Testis (tissue), 2 donors: ENCODE measurements at regions not wholly inside any gene's neighbourhood (a gene's known extent, or its start where the extent isn't known, plus 50 kb on each side); places are given as distances from the start of the nearest gene placed in this dataset.

Source experiments
- DNase-seq: peaks from one replicate; pipeline ENCODE4 v3.0.0-alpha.2; 2019
- H3K27ac ChIP-seq, 2 donors: fragments of 200-600 bp; sonication (generic); one replicate each; pipeline ENCODE4 v1.5.1; 2019
- H3K27me3 ChIP-seq: fragments of 200-600 bp; sonication (generic); one replicate; pipeline ENCODE4 v1.5.1; 2019
- H3K36me3 ChIP-seq: fragments of 200-600 bp; sonication (generic); one replicate; pipeline ENCODE4 v1.5.1; 2017; ENCODE audit warnings: low read depth; ENCODE audit errors: missing control alignments
- H3K4me1 ChIP-seq: fragments of 200-600 bp; sonication (generic); one replicate; pipeline ENCODE4 v1.5.1; 2019
- H3K4me3 ChIP-seq, 2 donors: fragments of 200-600 bp; sonication (generic); one replicate each; pipeline ENCODE4 v1.5.1; 2017 to 2019
- H3K9me3 ChIP-seq: fragments of 200-600 bp; sonication (generic); one replicate; pipeline ENCODE4 v1.5.1; 2017
- POLR2A ChIP-seq: fragments of 450-650 bp; IDR thresholded peaks from one replicate; pipeline ENCODE4 v1.6.1; 2017; ENCODE audit warnings: antibody characterized with exemption, mild to moderate bottlenecking, moderate library complexity
- WGBS, 2 donors: methylation state at CpG; one replicate each; pipeline ENCODE4 v1.1.5; 2018; 5-methylcytosine and 5-hydroxymethylcytosine counted together
- intact Hi-C: fragments of 100-400 bp; cut with DNase I; formaldehyde crosslinking; loops from one replicate; pipeline ENCODE4 v1.15.1; 2023; ENCODE audit warnings: low total_unique reads
- TF ChIP-seq, protein P1 (sequence below), 3 experiments: fragments of 450-650 bp in 2 of 3; fragments of 200-600 bp in 1 of 3; sonication (generic) in 1 of 3; IDR thresholded peaks; one replicate each; pipeline ENCODE4 v1.5.1; 2016 to 2019; ENCODE audit warnings: antibody characterized with exemption in 3 of 3, mild to moderate bottlenecking in 2 of 3, moderate library complexity in 1 of 3

DNA sequence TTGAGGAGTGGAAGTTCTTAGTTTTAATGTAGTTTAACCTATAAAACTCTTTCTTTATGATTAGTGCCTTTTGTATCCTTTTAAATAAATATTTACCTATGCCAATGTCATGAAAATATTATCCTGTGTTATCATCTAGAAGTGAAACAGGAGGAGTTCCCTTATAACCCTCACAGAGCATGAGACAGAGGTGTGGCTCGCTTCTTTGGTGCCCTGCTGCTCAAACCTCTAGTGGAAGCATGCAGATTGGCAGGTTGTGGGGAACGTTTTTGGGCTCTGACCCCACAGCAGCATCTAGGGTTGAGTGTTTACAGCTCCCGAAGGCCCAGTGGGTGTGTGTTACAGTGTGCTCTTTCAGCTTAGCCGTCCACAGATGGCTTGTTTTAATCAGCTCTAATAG is 459.4 kb upstream of the AZI2 start:
- Histone ChIP-seq H3K36me3 (no peaks in the 10 kb centered on the region), H3K27ac (no peak overlapping the region), H3K4me3 (no peak overlapping the region), H3K9me3 (no peaks in the 10 kb centered on the region), H3K4me1 (no peaks in the 10 kb centered on the region), H3K27me3 (no peaks in the 10 kb centered on the region)
- WGBS, 2 donors, result 69% methylated on average over 4 of the region's 4 CpGs
- TF ChIP-seq, protein P1, sequence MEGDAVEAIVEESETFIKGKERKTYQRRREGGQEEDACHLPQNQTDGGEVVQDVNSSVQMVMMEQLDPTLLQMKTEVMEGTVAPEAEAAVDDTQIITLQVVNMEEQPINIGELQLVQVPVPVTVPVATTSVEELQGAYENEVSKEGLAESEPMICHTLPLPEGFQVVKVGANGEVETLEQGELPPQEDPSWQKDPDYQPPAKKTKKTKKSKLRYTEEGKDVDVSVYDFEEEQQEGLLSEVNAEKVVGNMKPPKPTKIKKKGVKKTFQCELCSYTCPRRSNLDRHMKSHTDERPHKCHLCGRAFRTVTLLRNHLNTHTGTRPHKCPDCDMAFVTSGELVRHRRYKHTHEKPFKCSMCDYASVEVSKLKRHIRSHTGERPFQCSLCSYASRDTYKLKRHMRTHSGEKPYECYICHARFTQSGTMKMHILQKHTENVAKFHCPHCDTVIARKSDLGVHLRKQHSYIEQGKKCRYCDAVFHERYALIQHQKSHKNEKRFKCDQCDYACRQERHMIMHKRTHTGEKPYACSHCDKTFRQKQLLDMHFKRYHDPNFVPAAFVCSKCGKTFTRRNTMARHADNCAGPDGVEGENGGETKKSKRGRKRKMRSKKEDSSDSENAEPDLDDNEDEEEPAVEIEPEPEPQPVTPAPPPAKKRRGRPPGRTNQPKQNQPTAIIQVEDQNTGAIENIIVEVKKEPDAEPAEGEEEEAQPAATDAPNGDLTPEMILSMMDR (IDR thresholded peaks at IDR 0.05), result no peak
- TF ChIP-seq POLR2A, result no peak
- no peak for DNase-seq
- intact Hi-C loops, result no loop called here

DNA sequence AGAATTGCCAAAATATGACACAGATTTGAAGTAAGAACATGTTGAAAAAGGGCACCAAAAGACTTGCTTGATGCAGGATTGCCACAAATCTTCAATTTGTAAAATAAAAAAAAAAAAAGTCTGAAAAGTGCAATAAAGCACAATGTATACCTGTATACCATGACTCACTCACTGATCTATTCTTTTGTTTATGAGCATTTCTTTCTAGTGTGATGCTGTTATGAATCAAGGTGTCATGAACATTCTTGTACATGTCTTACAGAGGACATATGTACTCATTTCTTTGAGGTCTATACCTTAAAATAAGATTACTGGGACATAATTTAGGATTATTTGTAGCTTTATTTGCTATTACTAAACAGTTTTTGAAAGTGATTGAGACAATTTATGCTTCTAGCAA is 464.9 kb upstream of the RBMS3 start:
- intact Hi-C loops, result no loop called here
- no peak for DNase-seq
- H3K36me3 ChIP-seq, result no peaks in the 10 kb centered on the region
- no peaks in the 10 kb centered on the region for H3K9me3 ChIP-seq
- H3K27ac ChIP-seq, result no peak overlapping the region
- no peak overlapping the region for H3K4me3 ChIP-seq
- H3K4me1 ChIP-seq, result no peaks in the 10 kb centered on the region
- TF ChIP-seq, protein P1 (IDR thresholded peaks at IDR 0.05), result no peak
- TF ChIP-seq POLR2A, result no peak
- H3K27me3 ChIP-seq, result no peaks in the 10 kb centered on the region

DNA sequence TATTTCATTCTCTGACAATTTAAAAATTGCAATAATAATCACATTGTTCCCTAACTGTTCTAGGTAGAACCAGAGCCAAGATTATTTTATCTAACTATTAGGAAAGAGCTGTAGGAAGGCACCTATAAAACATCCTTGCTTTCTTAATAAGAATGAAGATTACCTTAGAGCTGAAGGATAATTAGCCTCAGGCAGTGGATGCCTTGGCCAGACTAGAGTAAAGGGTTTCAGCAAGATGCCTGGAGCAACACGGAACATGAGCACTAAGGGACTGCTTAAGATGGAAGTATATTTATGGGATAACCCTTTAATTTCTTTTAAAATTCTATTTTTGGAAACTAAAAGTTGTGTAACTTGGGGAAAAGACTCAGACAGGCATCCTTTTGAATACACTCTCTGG is 456.6 kb upstream of the RBMS3 start:
- WGBS, 2 donors, result 49 to 55% methylated on average over 1 of the region's 1 CpG
- Histone ChIP-seq H3K36me3 (no peaks in the 10 kb centered on the region), H3K4me1 (no peaks in the 10 kb centered on the region), H3K27me3 (no peaks in the 10 kb centered on the region), H3K9me3 (no peaks in the 10 kb centered on the region), H3K27ac (no peak overlapping the region), H3K4me3 (no peak overlapping the region)
- no peak for TF ChIP-seq POLR2A
- TF ChIP-seq, protein P1 (IDR thresholded peaks at IDR 0.05), result no peak
- intact Hi-C loops, result no loop called here
- DNase-seq, result no peak

DNA sequence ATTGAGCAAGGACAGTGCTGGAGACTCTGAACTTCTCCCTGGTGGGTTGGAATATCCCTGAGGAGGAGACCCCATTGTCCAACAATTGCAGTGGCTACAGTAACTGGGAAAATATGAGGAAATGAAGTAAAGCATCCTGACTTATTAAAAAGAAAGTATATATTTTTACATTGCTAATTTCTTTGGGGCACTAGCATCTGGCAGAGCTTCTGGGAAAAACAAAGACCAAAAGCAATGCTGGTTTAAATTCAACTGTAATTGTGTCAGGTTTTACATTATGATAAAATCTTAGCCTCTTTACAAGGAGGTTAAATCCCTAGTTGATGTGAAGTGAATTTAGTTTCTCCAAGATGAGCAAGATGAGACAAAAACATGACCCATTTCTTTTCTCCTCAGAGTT is 454.0 kb upstream of the RBMS3 start:
- Histone ChIP-seq H3K27me3 (no peaks in the 10 kb centered on the region), H3K27ac (no peak overlapping the region), H3K4me1 (no peaks in the 10 kb centered on the region), H3K9me3 (no peaks in the 10 kb centered on the region), H3K4me3 (no peak overlapping the region), H3K36me3 (no peaks in the 10 kb centered on the region)
- DNase-seq, result no peak
- intact Hi-C loops, result no loop called here
- no peak for TF ChIP-seq POLR2A
- TF ChIP-seq, protein P1 (IDR thresholded peaks at IDR 0.05), result no peak

DNA sequence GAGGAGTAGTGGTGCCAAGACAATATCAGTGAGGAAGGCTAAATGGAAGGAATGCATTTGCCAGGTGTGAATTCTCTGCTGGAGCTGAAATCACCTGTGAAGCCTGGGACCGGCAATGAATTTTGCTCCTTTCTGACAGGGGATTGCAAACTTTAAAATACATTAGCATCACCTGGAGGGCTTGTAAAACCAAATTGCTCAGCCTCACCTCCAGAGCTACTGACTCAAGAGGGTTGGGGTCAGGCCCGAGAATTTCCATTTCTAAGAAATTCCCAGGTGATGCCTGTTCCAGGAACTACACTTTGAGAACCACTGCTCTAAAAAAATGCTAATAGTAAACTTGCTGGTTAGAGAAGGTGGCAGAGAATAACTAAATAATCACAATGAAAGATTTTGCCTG is 445.6 kb upstream of the RBMS3 start:
- H3K9me3 ChIP-seq, result no peaks in the 10 kb centered on the region
- TF ChIP-seq, protein P1 (IDR thresholded peaks at IDR 0.05), result no peak
- no peak for TF ChIP-seq POLR2A
- no peak for DNase-seq
- no peak overlapping the region for H3K4me3 ChIP-seq
- intact Hi-C loops, result no loop called here
- no peak overlapping the region for H3K27ac ChIP-seq
- no peaks in the 10 kb centered on the region for H3K36me3 ChIP-seq
- WGBS, 2 donors, result 66 to 70% methylated on average over 2 of the region's 2 CpGs
- H3K4me1 ChIP-seq, result no peaks in the 10 kb centered on the region
- H3K27me3 ChIP-seq, result no peaks in the 10 kb centered on the region
